ENCODE measurements at regions not wholly inside any gene's neighbourhood (a gene's known extent, or its start where the extent isn't known, plus 50 kb on each side); places are given as distances from the start of the nearest gene placed in this dataset.

DNA sequence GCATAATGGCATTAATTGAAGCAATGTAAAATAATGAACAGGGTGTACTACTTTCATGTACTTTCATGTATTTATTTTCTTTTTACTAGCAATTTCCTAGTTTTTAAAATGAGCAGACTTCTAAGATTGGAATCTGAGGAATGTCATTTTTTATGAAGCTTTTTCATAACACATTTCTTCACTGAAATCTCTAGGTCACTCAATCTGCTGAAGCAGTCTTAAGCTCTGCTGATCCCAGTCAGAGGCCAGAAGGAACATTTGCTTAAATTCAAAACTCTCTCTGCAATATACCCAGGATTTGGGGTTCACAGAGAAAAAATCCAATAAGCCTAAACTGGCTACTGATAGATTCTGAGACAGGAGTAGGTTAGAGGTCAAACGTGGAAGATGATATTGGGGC is 73.6 kb upstream of the CNTN1 start:
- peak; percentile 1 for DNase-seq (ENCODE audit: low read depth)

DNA sequence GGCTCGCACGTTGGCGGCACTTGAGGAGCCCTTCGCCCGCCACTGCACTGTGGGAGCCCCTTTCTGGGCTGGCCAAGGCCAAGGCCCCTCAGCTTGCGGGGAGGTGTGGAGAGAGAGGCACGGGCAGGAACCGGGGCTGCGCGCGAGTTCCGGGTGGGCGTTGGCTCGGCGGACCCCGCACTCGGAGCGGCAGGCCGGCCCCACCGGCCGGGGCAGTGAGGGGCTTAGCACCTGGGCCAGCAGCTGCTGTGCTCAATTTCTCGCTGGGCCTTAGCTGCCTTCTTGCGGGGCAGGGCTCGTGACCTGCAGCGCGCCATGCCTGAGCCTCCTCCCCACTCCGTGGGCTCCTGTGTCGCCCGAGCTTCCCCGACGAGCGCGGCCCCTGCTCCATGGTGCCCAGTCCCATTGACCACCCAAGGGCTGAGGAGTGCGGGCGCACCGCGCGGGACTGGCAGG is 71.6 kb upstream of the CNTN1 start:
- DNase-seq (ENCODE audit: low read depth) = no peak

DNA sequence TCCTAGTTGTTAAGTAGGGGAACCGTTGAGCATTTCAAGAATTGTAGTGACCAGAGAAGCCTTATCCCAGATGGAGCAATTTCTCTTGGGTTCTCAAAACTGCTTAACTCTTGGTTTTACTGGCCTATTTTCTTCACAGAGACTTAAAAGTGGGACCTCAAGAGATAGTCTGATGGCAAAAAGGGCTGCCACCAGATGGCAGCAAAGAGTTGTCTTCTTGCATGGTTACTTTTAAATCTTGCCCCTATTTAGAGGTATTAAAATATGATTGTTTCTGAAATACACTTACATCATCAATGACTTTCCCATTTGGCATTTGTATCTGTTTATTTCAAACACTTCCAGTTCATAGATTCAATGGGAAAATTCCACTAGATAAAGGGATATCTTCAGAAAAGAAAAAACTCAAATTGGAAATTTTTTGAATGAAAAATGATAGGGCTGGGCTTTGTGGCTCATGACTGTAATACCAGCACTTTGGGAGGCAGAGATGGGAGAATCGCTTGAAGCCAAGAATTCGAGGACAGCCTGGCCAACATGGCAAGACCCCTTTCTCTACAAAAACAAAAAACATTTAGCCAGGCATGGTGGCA is 69.9 kb upstream of the CNTN1 start:
- DNase-seq (ENCODE audit: low read depth) = peak; percentile 41

- no peak for DNase-seq (ENCODE audit: low read depth)
Observed at GRCh38 chr12:40632171-40632570, 60.1 kb upstream of the CNTN1 start.

- DNase-seq (ENCODE audit: low read depth) = no peak
Observed at GRCh38 chr12:40632933-40633332, 59.3 kb upstream of the CNTN1 start.

- DNase-seq (ENCODE audit: low read depth) = no peak
Observed at GRCh38 chr12:40634517-40635131, 57.6 kb upstream of the CNTN1 start.

DNA sequence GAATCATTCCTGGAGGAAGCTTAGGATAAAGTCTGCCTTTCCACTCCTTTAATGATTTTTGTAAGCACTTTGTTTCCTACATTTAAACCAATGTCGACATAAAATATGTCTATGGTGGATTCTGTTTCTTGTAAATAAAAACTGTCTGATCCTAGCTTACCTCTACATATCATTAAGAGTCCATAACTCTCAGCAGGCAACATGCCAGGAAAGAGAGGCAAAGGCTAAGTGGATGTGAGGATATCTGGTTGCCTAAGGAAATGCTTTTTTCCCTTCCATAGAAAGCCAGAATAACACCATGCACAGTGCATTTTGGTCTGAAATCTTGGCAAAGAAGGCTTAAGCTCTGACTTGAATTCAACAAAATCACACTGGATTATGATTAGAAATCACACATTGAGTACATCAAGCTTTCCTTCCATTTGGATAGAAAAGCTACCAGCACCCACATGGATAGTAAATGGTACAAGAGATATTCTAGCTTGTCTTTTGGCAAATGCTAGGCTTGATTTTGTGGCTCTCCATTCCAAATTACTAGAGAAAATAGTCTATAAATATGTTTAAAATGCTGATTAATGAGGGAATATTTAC is 57.0 kb upstream of the CNTN1 start:
- DNase-seq (ENCODE audit: low read depth) = no peak

All from EH (cell line).